Thyroid gland (tissue), 4 donors: ENCODE measurements at regions not wholly inside any gene's neighbourhood (a gene's known extent, or its start where the extent isn't known, plus 50 kb on each side); places are given as distances from the start of the nearest gene placed in this dataset.

Experiments used
- CTCF ChIP-seq, 6 experiments: fragments of 200-600 bp in 3 of 6; fragments of 450-650 bp in 3 of 6; sonication (generic) in 3 of 6; IDR thresholded peaks; one replicate each; pipeline ENCODE4 v1.5.1; 2016 to 2019; ENCODE audit warnings: antibody characterized with exemption in 6 of 6, mild to moderate bottlenecking in 2 of 6, inconsistent platforms in 1 of 6, moderate library complexity in 1 of 6
- POLR2A ChIP-seq, 2 donors: fragments of 450-650 bp; IDR thresholded peaks; one replicate each; pipeline ENCODE4 v1.6.1; 2017; ENCODE audit warnings: antibody characterized with exemption in 2 of 2, mild to moderate bottlenecking in 2 of 2, moderate library complexity in 1 of 2

- TF ChIP-seq CTCF (IDR thresholded peaks at IDR 0.05) (no peak), POLR2A (IDR thresholded peaks at IDR 0.05) (no peak)
These were observed 158.3 kb upstream of the PFKP start for GRCh38 chr10:2908851-2909630.
